ENCODE measurements at regions not wholly inside any gene's neighbourhood (a gene's known extent, or its start where the extent isn't known, plus 50 kb on each side); places are given as distances from the start of the nearest gene placed in this dataset.

GRCh38 chr3:31407665-31408064 is 125.1 kb upstream of the STT3B start:
- no peak overlapping the region for H3K4me3 ChIP-seq (ENCODE audit: low read depth, low read length)
- no peak for DNase-seq (ENCODE audit: low read depth)
- TF ChIP-seq CTCF (IDR thresholded peaks at IDR 0.05; ENCODE audit: insufficient read depth, low read depth, low read length), result no peak

GRCh38 chr3:31408720-31409119 is 124.0 kb upstream of the STT3B start:
- no peak for TF ChIP-seq CTCF (IDR thresholded peaks at IDR 0.05; ENCODE audit: insufficient read depth, low read depth, low read length)
- no peak overlapping the region for H3K4me3 ChIP-seq (ENCODE audit: low read depth, low read length)
- no peak for DNase-seq (ENCODE audit: low read depth)

GRCh38 chr3:31409389-31409788 is 123.3 kb upstream of the STT3B start:
- no peak for TF ChIP-seq CTCF (IDR thresholded peaks at IDR 0.05; ENCODE audit: insufficient read depth, low read depth, low read length)
- no peak for DNase-seq (ENCODE audit: low read depth)
- H3K4me3 ChIP-seq (ENCODE audit: low read depth, low read length), result no peak overlapping the region

GRCh38 chr3:31409866-31410265 is 122.9 kb upstream of the STT3B start:
- H3K4me3 ChIP-seq (ENCODE audit: low read depth, low read length), result no peak overlapping the region
- TF ChIP-seq CTCF (IDR thresholded peaks at IDR 0.05; ENCODE audit: insufficient read depth, low read depth, low read length), result no peak
- no peak for DNase-seq (ENCODE audit: low read depth)

- H3K4me3 ChIP-seq (ENCODE audit: low read depth, low read length), result no peak overlapping the region
- TF ChIP-seq CTCF (IDR thresholded peaks at IDR 0.05; ENCODE audit: insufficient read depth, low read depth, low read length), result no peak
- DNase-seq (ENCODE audit: low read depth), result no peak
Observed at GRCh38 chr3:31410411-31410810, 122.3 kb upstream of the STT3B start.

GRCh38 chr3:31412832-31413231 is 119.9 kb upstream of the STT3B start:
- TF ChIP-seq CTCF (IDR thresholded peaks at IDR 0.05; ENCODE audit: insufficient read depth, low read depth, low read length), result no peak
- no peak for DNase-seq (ENCODE audit: low read depth)
- H3K4me3 ChIP-seq (ENCODE audit: low read depth, low read length), result no peak overlapping the region

- TF ChIP-seq CTCF (IDR thresholded peaks at IDR 0.05; ENCODE audit: insufficient read depth, low read depth, low read length), result no peak
- no peak overlapping the region for H3K4me3 ChIP-seq (ENCODE audit: low read depth, low read length)
- DNase-seq (ENCODE audit: low read depth), result no peak
Observed at GRCh38 chr3:31413515-31413914, 119.2 kb upstream of the STT3B start.
